ENCODE measurements at regions not wholly inside any gene's neighbourhood (a gene's known extent, or its start where the extent isn't known, plus 50 kb on each side); places are given as distances from the start of the nearest gene placed in this dataset.

DNA sequence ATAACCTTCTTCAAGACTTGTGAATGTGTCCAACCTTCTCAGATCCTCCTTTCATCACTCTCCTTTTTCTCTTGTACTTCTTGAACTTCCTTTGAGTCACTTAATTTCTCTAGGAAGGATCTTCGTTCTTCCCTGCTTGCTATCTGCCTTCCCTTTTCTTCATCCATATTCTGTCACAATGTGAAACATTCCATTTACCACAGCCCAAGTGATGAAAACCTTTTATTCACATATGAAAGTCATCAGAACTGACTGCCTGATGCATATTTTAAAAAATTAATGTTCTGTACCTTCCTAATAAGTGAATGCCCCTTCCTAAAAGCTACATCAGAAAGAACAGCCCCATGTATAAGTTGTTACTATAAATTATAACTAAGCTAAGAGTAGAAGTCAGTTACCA is 520.4 kb upstream of the LUZP2 start:
- no peak overlapping the region for H3K4me3 ChIP-seq (ENCODE audit: low read depth, poor library complexity, severe bottlenecking)
- 19 to 45% methylated on average over 1 of the region's 1 CpG for WGBS, 2 donors
- TF ChIP-seq, protein P1, sequence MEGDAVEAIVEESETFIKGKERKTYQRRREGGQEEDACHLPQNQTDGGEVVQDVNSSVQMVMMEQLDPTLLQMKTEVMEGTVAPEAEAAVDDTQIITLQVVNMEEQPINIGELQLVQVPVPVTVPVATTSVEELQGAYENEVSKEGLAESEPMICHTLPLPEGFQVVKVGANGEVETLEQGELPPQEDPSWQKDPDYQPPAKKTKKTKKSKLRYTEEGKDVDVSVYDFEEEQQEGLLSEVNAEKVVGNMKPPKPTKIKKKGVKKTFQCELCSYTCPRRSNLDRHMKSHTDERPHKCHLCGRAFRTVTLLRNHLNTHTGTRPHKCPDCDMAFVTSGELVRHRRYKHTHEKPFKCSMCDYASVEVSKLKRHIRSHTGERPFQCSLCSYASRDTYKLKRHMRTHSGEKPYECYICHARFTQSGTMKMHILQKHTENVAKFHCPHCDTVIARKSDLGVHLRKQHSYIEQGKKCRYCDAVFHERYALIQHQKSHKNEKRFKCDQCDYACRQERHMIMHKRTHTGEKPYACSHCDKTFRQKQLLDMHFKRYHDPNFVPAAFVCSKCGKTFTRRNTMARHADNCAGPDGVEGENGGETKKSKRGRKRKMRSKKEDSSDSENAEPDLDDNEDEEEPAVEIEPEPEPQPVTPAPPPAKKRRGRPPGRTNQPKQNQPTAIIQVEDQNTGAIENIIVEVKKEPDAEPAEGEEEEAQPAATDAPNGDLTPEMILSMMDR (IDR thresholded peaks at IDR 0.05): no peak
- no peak for DNase-seq (ENCODE audit: low spot score in 2 of 2)
- intact Hi-C loops (cut with DNase I; ENCODE audit: low total_unique reads): loop anchor here (5.0 kb wide), 1 partner anchor 266 kb away; no protein-coding TSS in a partner anchor

GRCh38 chr11:23976841-23977271 is 520.0 kb upstream of the LUZP2 start:
- intact Hi-C loops (cut with DNase I; ENCODE audit: low total_unique reads): loop anchor here (5.0 kb wide), 1 partner anchor 265 kb away; no protein-coding TSS in a partner anchor
- no peak for DNase-seq (ENCODE audit: low spot score in 2 of 2)
- no peak overlapping the region for H3K4me3 ChIP-seq (ENCODE audit: low read depth, poor library complexity, severe bottlenecking)
- no peak for TF ChIP-seq POLR2A (IDR thresholded peaks at IDR 0.05)
- TF ChIP-seq, protein P1 (IDR thresholded peaks at IDR 0.05): no peak

GRCh38 chr11:23988381-23989006 is 508.4 kb upstream of the LUZP2 start:
- TF ChIP-seq, protein P1 (IDR thresholded peaks at IDR 0.05): no peak
- TF ChIP-seq POLR2A (IDR thresholded peaks at IDR 0.05): no peak
- intact Hi-C loops (cut with DNase I; ENCODE audit: low total_unique reads): no loop called here
- no peak overlapping the region for H3K4me3 ChIP-seq (ENCODE audit: low read depth, poor library complexity, severe bottlenecking)
- 75 to 76% methylated on average over 1 of the region's 1 CpG for WGBS, 2 donors
- DNase-seq (ENCODE audit: low spot score in 2 of 2): no peak

DNA sequence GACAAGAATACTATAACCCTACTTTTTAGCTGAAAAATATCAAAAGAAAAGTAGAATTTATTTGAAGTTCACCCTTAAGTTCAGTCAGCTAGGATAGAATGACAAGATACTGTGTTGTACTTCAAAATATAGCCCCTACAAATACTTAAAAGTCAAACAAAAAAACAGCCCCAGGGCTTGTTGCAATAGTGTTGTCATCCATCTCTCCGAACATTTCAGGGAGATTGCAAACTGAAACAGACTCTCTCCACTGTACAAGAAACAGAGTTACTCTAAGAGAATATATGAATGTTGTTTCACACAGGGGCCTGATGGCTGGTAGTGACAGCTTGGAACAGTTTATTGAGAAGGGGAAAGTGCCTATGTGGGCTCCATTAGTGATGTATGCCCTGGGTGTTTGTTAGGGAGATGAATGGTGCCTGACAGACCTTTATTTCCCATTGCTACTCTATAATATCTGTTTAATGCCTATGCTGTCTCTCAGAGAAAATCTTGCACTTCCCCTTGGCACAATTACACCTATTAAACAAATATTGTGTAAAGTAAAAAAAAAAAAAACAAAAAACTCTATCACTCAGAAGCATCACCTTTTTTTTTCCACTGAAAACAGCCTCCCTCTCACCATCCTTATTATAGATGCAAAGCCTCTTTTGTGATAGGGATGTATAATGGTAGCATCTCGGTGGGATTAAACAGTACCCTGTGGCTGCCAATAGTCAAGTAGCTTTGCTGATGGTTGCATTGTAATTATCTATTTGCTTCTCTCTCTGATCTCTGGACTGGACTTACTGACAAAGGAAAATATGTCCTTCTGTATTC is 506.3 kb upstream of the LUZP2 start:
- intact Hi-C loops (cut with DNase I; ENCODE audit: low total_unique reads): no loop called here
- no peak overlapping the region for H3K4me3 ChIP-seq (ENCODE audit: low read depth, poor library complexity, severe bottlenecking)
- 44 to 61% methylated on average over 2 of the region's 2 CpGs for WGBS, 2 donors
- TF ChIP-seq, protein P1 (IDR thresholded peaks at IDR 0.05): no peak
- TF ChIP-seq POLR2A (IDR thresholded peaks at IDR 0.05): no peak
- DNase-seq (ENCODE audit: low spot score in 2 of 2): no peak

- H3K4me3 ChIP-seq (ENCODE audit: low read depth, poor library complexity, severe bottlenecking): no peak overlapping the region
- 10 to 17% methylated on average over 2 of the region's 2 CpGs for WGBS, 2 donors
- TF ChIP-seq, protein P1 (IDR thresholded peaks at IDR 0.05): no peak
- TF ChIP-seq POLR2A (IDR thresholded peaks at IDR 0.05): no peak
- no peak for DNase-seq (ENCODE audit: low spot score in 2 of 2)
- intact Hi-C loops (cut with DNase I; ENCODE audit: low total_unique reads): no loop called here
Measured at GRCh38 chr11:23991165-23991539, 505.7 kb upstream of the LUZP2 start.
